Endothelial cell of umbilical vein (primary cell): ENCODE measurements at regions not wholly inside any gene's neighbourhood (a gene's known extent, or its start where the extent isn't known, plus 50 kb on each side); places are given as distances from the start of the nearest gene placed in this dataset.
"Not testable (repeated sequence)": the region's sequence is repeated elsewhere in the genome, so short reads cannot be mapped to it uniquely, and the experiment has no call there.

Experiments used
- BruUV-seq: library from RNA; stranded (reverse); fragments of 400-500 nt; replicated peaks from 2 replicates; lab custom pipeline; 2021; lab: Mats Ljungman, UMichigan
- CTCF ChIA-PET: fragments of 300-600, 350-600 bp; sonication (Branson Sonifier 250); formaldehyde crosslinking; loops from one replicate; lab custom pipeline; 2021; ENCODE audit warnings: antibody characterized with exemption, inconsistent platforms; lab: Charles Lee
- POLR2A ChIA-PET: fragments of 300-600, 350-600 bp; sonication (Branson Sonifier 250); formaldehyde crosslinking; loops from one replicate; lab custom pipeline; 2021; ENCODE audit warnings: antibody characterized with exemption, inconsistent platforms; lab: Charles Lee
- DNase-seq: peaks from one replicate; pipeline ENCODE4 v3.0.0-alpha.2; 2011; ENCODE audit warnings: low read depth, low spot score
- FAIRE-seq: peaks from 2 replicates; lab custom pipeline; 2011; peaks lifted over from hg19 to GRCh38; lab: Jason Lieb, UNC
- H2AFZ ChIP-seq: 2 replicates; pipeline ENCODE4 v1.6.0; 2012; ENCODE audit warnings: low read depth, low read length, control low read depth, inconsistent platforms
- H3K27ac ChIP-seq: 2 replicates; pipeline ENCODE4 v1.5.1; 2011; ENCODE audit warnings: low read depth, mild to moderate bottlenecking, control low read depth, low read length, moderate library complexity; ENCODE audit not compliant: insufficient read depth
- H3K27me3 ChIP-seq, 2 experiments: 2 replicates each; pipeline versions ENCODE4 v1.6.0 to v1.6.1; 2011; ENCODE audit warnings: low read length in 2 of 2, mixed read lengths in 1 of 2; ENCODE audit not compliant: control insufficient read depth in 2 of 2, insufficient read depth in 2 of 2
- H3K36me3 ChIP-seq, 2 experiments: 2 replicates in 1 of 2; 3 replicates in 1 of 2; pipeline ENCODE4 v1.5.1; 2011; ENCODE audit warnings: low read length in 2 of 2, mild to moderate bottlenecking in 1 of 2, moderate library complexity in 1 of 2; ENCODE audit not compliant: control insufficient read depth in 2 of 2, insufficient read depth in 2 of 2; ENCODE audit errors: extremely low read depth in 1 of 2
- H3K4me1 ChIP-seq: 3 replicates; pipeline ENCODE4 v1.5.1; 2011; ENCODE audit warnings: mild to moderate bottlenecking, low read length; ENCODE audit not compliant: control insufficient read depth, insufficient read depth; ENCODE audit errors: extremely low read depth
- H3K4me2 ChIP-seq: 2 replicates; pipeline ENCODE4 v1.6.1; 2011; ENCODE audit warnings: low read length, control low read depth, mixed read lengths; ENCODE audit not compliant: insufficient read depth
- H3K4me3 ChIP-seq, 3 experiments: fragments of 200-600 bp in 1 of 3; sonication (generic), shearing (Covaris generic) in 1 of 3; replicated peaks in 1 of 3; 2 replicates each; pipeline ENCODE4 v1.5.1; 2011 to 2016; ENCODE audit warnings: control low read depth in 3 of 3, low read length in 3 of 3, mild to moderate bottlenecking in 2 of 3, inconsistent platforms in 1 of 3, low read depth in 1 of 3, moderate library complexity in 1 of 3; ENCODE audit not compliant: insufficient read depth in 1 of 3
- H3K79me2 ChIP-seq: 2 replicates; pipeline ENCODE4 v1.6.0; 2012; ENCODE audit warnings: low read length, inconsistent platforms; ENCODE audit not compliant: control insufficient read depth, insufficient read depth
- H3K9ac ChIP-seq: replicated peaks from 2 replicates; pipeline ENCODE3; 2011; ENCODE audit warnings: low read length, control low read depth; ENCODE audit not compliant: insufficient read depth; ENCODE audit errors: extremely low read depth
- H3K9me1 ChIP-seq: replicated peaks from 3 replicates; pipeline ENCODE4 v1.6.0; 2011; ENCODE audit warnings: mild to moderate bottlenecking, low read length; ENCODE audit not compliant: control insufficient read depth, insufficient read depth; ENCODE audit errors: extremely low read depth
- H3K9me3 ChIP-seq: replicated peaks from 2 replicates; pipeline ENCODE4 v1.5.1; 2012; ENCODE audit warnings: low read length, inconsistent platforms; ENCODE audit not compliant: control insufficient read depth, insufficient read depth
- H4K20me1 ChIP-seq: replicated peaks from 2 replicates; pipeline ENCODE3; 2011; ENCODE audit warnings: mild to moderate bottlenecking, low read length; ENCODE audit not compliant: control insufficient read depth, insufficient read depth; ENCODE audit errors: extremely low read depth
- CTCF ChIP-seq, 2 donors: IDR thresholded peaks; 1 replicate in 1 of 2; 2 replicates in 1 of 2; pipeline ENCODE4 v1.5.1; 2011; ENCODE audit warnings: low read length in 2 of 2, mild to moderate bottlenecking in 2 of 2, moderate library complexity in 2 of 2, control low read depth in 1 of 2, inconsistent platforms in 1 of 2, low read depth in 1 of 2; ENCODE audit not compliant: insufficient read depth in 1 of 2; ENCODE audit errors: extremely low read depth in 1 of 2
- EZH2 ChIP-seq: IDR thresholded peaks from 2 replicates; pipeline ENCODE4 v1.6.1; 2012; ENCODE audit warnings: borderline replicate concordance, low read depth, mild to moderate bottlenecking, moderate library complexity, low read length, inconsistent platforms; ENCODE audit not compliant: severe bottlenecking
- FOS ChIP-seq: IDR thresholded peaks from 2 replicates; pipeline ENCODE4 v1.6.1; 2011; ENCODE audit warnings: mild to moderate bottlenecking, low read length, moderate library complexity, borderline replicate concordance; ENCODE audit not compliant: insufficient read depth
- GATA2 ChIP-seq: IDR thresholded peaks from 2 replicates; pipeline ENCODE4 v1.7.0; 2011; ENCODE audit warnings: low read depth, mild to moderate bottlenecking, moderate library complexity, mixed read lengths, low read length; ENCODE audit not compliant: insufficient read length, insufficient read depth
- JUN ChIP-seq: IDR thresholded peaks from 2 replicates; pipeline ENCODE4 v1.6.1; 2011; ENCODE audit warnings: borderline replicate concordance, low read depth; ENCODE audit not compliant: insufficient read length, insufficient read depth
- MAX ChIP-seq: IDR thresholded peaks from 2 replicates; pipeline ENCODE4 v1.6.1; 2011; ENCODE audit not compliant: insufficient read depth, insufficient read length
- MYC ChIP-seq: IDR thresholded peaks from one replicate; pipeline ENCODE4 v1.6.1; 2011; ENCODE audit warnings: mild to moderate bottlenecking, low read depth, low read length
- POLR2A ChIP-seq: IDR thresholded peaks from 2 replicates; pipeline ENCODE4 v1.6.1; 2012; ENCODE audit warnings: low read depth, mild to moderate bottlenecking, control low read depth, low read length
- POLR2AphosphoS5 ChIP-seq: IDR thresholded peaks from 2 replicates; pipeline ENCODE4 v1.6.1; 2012; ENCODE audit warnings: low read depth, mild to moderate bottlenecking, control low read depth, low read length, moderate library complexity; ENCODE audit not compliant: insufficient read depth
- dilution Hi-C: fragments of 300-500 bp; cut with MboI; formaldehyde crosslinking; loops from one replicate; pipeline ENCODE4 v1.15.0; 2019; ENCODE audit warnings: low sequenced_read_pairs; ENCODE audit not compliant: extremely low pct_ligation_motif_present
- intact Hi-C: fragments of 100-400 bp; cut with micrococcal nuclease; formaldehyde crosslinking; loops from one replicate; pipeline ENCODE4 v1.10.0; 2022

GRCh38 chr5:82932473-82933220, 144.5 kb downstream of the TMEM167A start:
- intact Hi-C loops, DNase-seq, H3K9me3 ChIP-seq, H3K4me3 ChIP-seq, H3K4me1 ChIP-seq, H2AFZ ChIP-seq, H3K27ac ChIP-seq, H3K27me3 ChIP-seq, H3K4me2 ChIP-seq, H3K79me2 ChIP-seq, FAIRE-seq, H3K9me1 ChIP-seq, CTCF ChIA-PET, H4K20me1 ChIP-seq, dilution Hi-C loops, H3K36me3 ChIP-seq, H3K9ac ChIP-seq, POLR2A ChIA-PET, BruUV-seq: not testable (repeated sequence)

- Histone ChIP-seq H3K79me2 (no peaks in the 10 kb centered on the region), H3K9me3 (no peaks in the 10 kb centered on the region), H3K9me1 (no peaks in the 10 kb centered on the region), H3K4me3 (no peak overlapping the region), H3K9ac (no peak overlapping the region), H3K27me3 (no peaks in the 10 kb centered on the region), H3K36me3 (no peaks in the 10 kb centered on the region), H2AFZ (no peak overlapping the region), H3K27ac (no peak overlapping the region), H4K20me1 (no peaks in the 10 kb centered on the region), H3K4me2 (no peak overlapping the region), H3K4me1 (no peaks in the 10 kb centered on the region)
- FAIRE-seq (no peak), DNase-seq (no peak)
- intact Hi-C loops, result no loop called here
- BruUV-seq, result no TSS peak
- TF ChIP-seq POLR2AphosphoS5, result no peak
- no peak for TF ChIP-seq JUN
- no peak for TF ChIP-seq CTCF (IDR thresholded peaks at IDR 0.05; ENCODE audit: extremely low read depth in 1 of 2, insufficient read depth in 1 of 2, low read depth in 1 of 2, low read length in 2 of 2)
- no peak for TF ChIP-seq MYC
- TF ChIP-seq POLR2A, result no peak
- no peak for TF ChIP-seq EZH2
- TF ChIP-seq FOS, result no peak
- no peak for TF ChIP-seq GATA2
- no peak for TF ChIP-seq MAX
- ChIA-PET CTCF (no interaction called here), POLR2A (no interaction called here)
- dilution Hi-C loops, result no loop called here
These were observed 146.1 kb downstream of the TMEM167A start for GRCh38 chr5:82931110-82931509.
